Osteoblast (primary cell): ENCODE measurements at regions not wholly inside any gene's neighbourhood (a gene's known extent, or its start where the extent isn't known, plus 50 kb on each side); places are given as distances from the start of the nearest gene placed in this dataset.

Source experiments
- DNase-seq: peaks from one replicate; pipeline ENCODE4 v3.0.0; 2011; ENCODE audit warnings: low spot score, mixed read lengths; ENCODE audit not compliant: insufficient read length; ENCODE audit errors: missing footprints
- H2AFZ ChIP-seq: 2 replicates; pipeline ENCODE4 v1.6.0; 2011; ENCODE audit warnings: mild to moderate bottlenecking, low read length
- H3K27ac ChIP-seq: 2 replicates; pipeline ENCODE4 v1.5.1; 2011; ENCODE audit warnings: mild to moderate bottlenecking, low read depth, low read length, moderate library complexity
- H3K27me3 ChIP-seq: 2 replicates; pipeline ENCODE4 v1.6.0; 2012; ENCODE audit warnings: mild to moderate bottlenecking, control low read depth, inconsistent platforms, low read length, moderate library complexity; ENCODE audit not compliant: insufficient read depth
- H3K36me3 ChIP-seq: 2 replicates; pipeline ENCODE4 v1.5.1; 2011; ENCODE audit warnings: mild to moderate bottlenecking, low read length, control low read depth, moderate library complexity; ENCODE audit not compliant: insufficient read depth
- H3K4me1 ChIP-seq: 2 replicates; pipeline ENCODE4 v1.5.1; 2011; ENCODE audit warnings: mild to moderate bottlenecking, low read length, control low read depth, moderate library complexity; ENCODE audit not compliant: insufficient read depth
- H3K4me2 ChIP-seq: 2 replicates; pipeline ENCODE4 v1.6.0; 2011; ENCODE audit warnings: mild to moderate bottlenecking, low read length; ENCODE audit not compliant: insufficient read depth
- H3K4me3 ChIP-seq: fragments of 200-600 bp; sonication (generic); 3 replicates; pipeline ENCODE4 v1.5.1; 2012; ENCODE audit warnings: mild to moderate bottlenecking, low read length, inconsistent platforms; ENCODE audit not compliant: insufficient read depth
- H3K79me2 ChIP-seq: 2 replicates; pipeline ENCODE4 v1.6.0; 2012; ENCODE audit warnings: mild to moderate bottlenecking, low read length, control low read depth, inconsistent platforms; ENCODE audit not compliant: insufficient read depth
- H3K9me3 ChIP-seq: 2 replicates; pipeline ENCODE4 v1.5.1; 2011; ENCODE audit warnings: low read depth, low read length, control low read depth
- H4K20me1 ChIP-seq: 2 replicates; pipeline ENCODE4 v1.6.0; 2012; ENCODE audit warnings: mild to moderate bottlenecking, low read length, control low read depth; ENCODE audit not compliant: insufficient read depth
- CTCF ChIP-seq: IDR thresholded peaks from 2 replicates; pipeline ENCODE4 v1.5.1; 2011; ENCODE audit warnings: mild to moderate bottlenecking, low read depth, low read length, moderate library complexity; ENCODE audit errors: extremely low read depth

- Histone ChIP-seq H3K27me3 (no peaks in the 10 kb centered on the region), H3K4me1 (no peaks in the 10 kb centered on the region), H4K20me1 (no peaks in the 10 kb centered on the region), H2AFZ (no peak overlapping the region), H3K4me2 (no peak overlapping the region), H3K27ac (no peak overlapping the region), H3K4me3 (no peak overlapping the region), H3K36me3 (no peaks in the 10 kb centered on the region), H3K79me2 (no peaks in the 10 kb centered on the region), H3K9me3 (no peaks in the 10 kb centered on the region)
- TF ChIP-seq CTCF = no peak
- DNase-seq = no peak
Observed at GRCh38 chr18:25727281-25727985, 363.0 kb downstream of the SS18 start.

- H2AFZ ChIP-seq = no peak overlapping the region
- no peaks in the 10 kb centered on the region for H3K36me3 ChIP-seq
- no peaks in the 10 kb centered on the region for H3K27me3 ChIP-seq
- no peak overlapping the region for H3K4me2 ChIP-seq
- no peak overlapping the region for H3K27ac ChIP-seq
- H3K4me1 ChIP-seq = no peaks in the 10 kb centered on the region
- no peak overlapping the region for H3K4me3 ChIP-seq
- no peaks in the 10 kb centered on the region for H4K20me1 ChIP-seq
- no peaks in the 10 kb centered on the region for H3K79me2 ChIP-seq
- no peaks in the 10 kb centered on the region for H3K9me3 ChIP-seq
- no peak for DNase-seq
- TF ChIP-seq CTCF = no peak
Observed at GRCh38 chr18:25726298-25726697, 364.1 kb downstream of the SS18 start.

GRCh38 chr18:25725501-25725900 lies 364.9 kb downstream of the SS18 start:
- H4K20me1 ChIP-seq = no peaks in the 10 kb centered on the region
- DNase-seq = no peak
- no peak overlapping the region for H3K4me3 ChIP-seq
- TF ChIP-seq CTCF = no peak
- no peaks in the 10 kb centered on the region for H3K79me2 ChIP-seq
- no peaks in the 10 kb centered on the region for H3K27me3 ChIP-seq
- H2AFZ ChIP-seq = no peak overlapping the region
- H3K27ac ChIP-seq = no peak overlapping the region
- H3K4me2 ChIP-seq = no peak overlapping the region
- H3K36me3 ChIP-seq = no peaks in the 10 kb centered on the region
- no peaks in the 10 kb centered on the region for H3K4me1 ChIP-seq
- H3K9me3 ChIP-seq = no peaks in the 10 kb centered on the region

- Histone ChIP-seq H3K4me3 (no peak overlapping the region), H3K27me3 (no peaks in the 10 kb centered on the region), H3K4me2 (no peak overlapping the region), H3K79me2 (no peaks in the 10 kb centered on the region), H3K4me1 (no peaks in the 10 kb centered on the region), H2AFZ (no peak overlapping the region), H3K9me3 (no peaks in the 10 kb centered on the region), H3K36me3 (no peaks in the 10 kb centered on the region), H4K20me1 (no peaks in the 10 kb centered on the region), H3K27ac (no peak overlapping the region)
- no peak for DNase-seq
- TF ChIP-seq CTCF = no peak
Observed at GRCh38 chr18:25724997-25725396, 365.4 kb downstream of the SS18 start.
